Ovary (tissue), 3 donors: ENCODE measurements at regions not wholly inside any gene's neighbourhood (a gene's known extent, or its start where the extent isn't known, plus 50 kb on each side); places are given as distances from the start of the nearest gene placed in this dataset.

Experiments used
- CTCF ChIP-seq, 3 donors: fragments of 450-650 bp in 2 of 3; fragments of 200-600 bp in 1 of 3; IDR thresholded peaks; one replicate each; pipeline versions ENCODE4 v1.5.1 to v1.8.0; 2016 to 2022; ENCODE audit warnings: antibody characterized with exemption in 3 of 3, mild to moderate bottlenecking in 1 of 3
- POLR2A ChIP-seq: fragments of 450-650 bp; IDR thresholded peaks from one replicate; pipeline ENCODE4 v1.6.1; 2017; ENCODE audit warnings: antibody characterized with exemption, mild to moderate bottlenecking, moderate library complexity
- donor health status: DM: no; HTN: no; CAD: no.

- TF ChIP-seq POLR2A (no peak), CTCF (IDR thresholded peaks at IDR 0.05) (no peak)
Observed at GRCh38 chr12:13552830-13553229, 356.3 kb downstream of the EMP1 start.
